NCI-H82 treated with DMSO at 0.1 percent for 48 hours (cell line): ENCODE measurements at regions not wholly inside any gene's neighbourhood (a gene's known extent, or its start where the extent isn't known, plus 50 kb on each side); places are given as distances from the start of the nearest gene placed in this dataset.

Experiments
- DNase-seq: peaks from one replicate; lab custom pipeline; 2025; ENCODE audit not compliant: unreplicated experiment; lab: John Stamatoyannopoulos, UW

GRCh38 chr11:95692526-95693260 is 96.9 kb downstream of the FAM76B start:
- DNase-seq: no peak

GRCh38 chr11:95690100-95690499 is 99.5 kb downstream of the FAM76B start:
- no peak for DNase-seq

- no peak for DNase-seq
These were observed 100.9 kb downstream of the FAM76B start for GRCh38 chr11:95688501-95689222.

GRCh38 chr11:95688015-95688414 is 101.6 kb downstream of the FAM76B start:
- no peak for DNase-seq

- no peak for DNase-seq
These were observed 103.3 kb downstream of the FAM76B start for GRCh38 chr11:95686265-95686664.

- no peak for DNase-seq
These were observed 104.9 kb downstream of the FAM76B start for GRCh38 chr11:95684701-95685100.

- no peak for DNase-seq
These were observed 105.4 kb downstream of the FAM76B start for GRCh38 chr11:95684170-95684569.

- no peak for DNase-seq
These were observed 107.0 kb downstream of the FAM76B start for GRCh38 chr11:95682552-95682951.

GRCh38 chr11:95680169-95680929 is 109.2 kb downstream of the FAM76B start:
- DNase-seq: no peak

- DNase-seq: no peak
These were observed 110.6 kb downstream of the FAM76B start for GRCh38 chr11:95678988-95679387.

- DNase-seq: no peak
These were observed 113.3 kb downstream of the FAM76B start for GRCh38 chr11:95676308-95676707.

- DNase-seq: no peak
These were observed 114.0 kb downstream of the FAM76B start for GRCh38 chr11:95675585-95675984.

- no peak for DNase-seq
These were observed 114.8 kb downstream of the FAM76B start for GRCh38 chr11:95674657-95675358.

GRCh38 chr11:95671768-95672167 is 117.8 kb downstream of the FAM76B start:
- DNase-seq: no peak

GRCh38 chr11:95668131-95668530 is 121.5 kb downstream of the FAM76B start:
- no peak for DNase-seq

- DNase-seq: no peak
These were observed 128.4 kb downstream of the FAM76B start for GRCh38 chr11:95661162-95661561.

GRCh38 chr11:95660038-95660437 is 129.5 kb downstream of the FAM76B start:
- DNase-seq: no peak

- no peak for DNase-seq
These were observed 130.5 kb downstream of the FAM76B start for GRCh38 chr11:95659088-95659487.

GRCh38 chr11:95655536-95655935 is 134.0 kb downstream of the FAM76B start:
- no peak for DNase-seq

- no peak for DNase-seq
These were observed 135.9 kb downstream of the FAM76B start for GRCh38 chr11:95653680-95654079.

- DNase-seq: no peak
These were observed 136.5 kb downstream of the FAM76B start for GRCh38 chr11:95653099-95653498.
